GM23338 (cell line): ENCODE measurements at regions not wholly inside any gene's neighbourhood (a gene's known extent, or its start where the extent isn't known, plus 50 kb on each side); places are given as distances from the start of the nearest gene placed in this dataset.

Source experiments
- ATAC-seq: fragments of 200-7000 bp; cut with Tn5 transposase; 3 replicates; pipeline ENCODE4 v1.9.1; 2020
- DNase-seq: peaks from one replicate; pipeline ENCODE4 v3.0.0-alpha.2; 2015; ENCODE audit warnings: low spot score
- H2AFZ ChIP-seq: fragments of 200-600 bp; sonication (generic); 2 replicates; pipeline ENCODE4 v1.8.0; 2016; ENCODE audit warnings: antibody characterized with exemption, mild to moderate bottlenecking, moderate library complexity
- H3F3A ChIP-seq: fragments of 200-600 bp; sonication (generic); replicated peaks from 2 replicates; pipeline ENCODE4 v1.8.0; 2017; ENCODE audit warnings: antibody characterized with exemption, mixed run types, low read depth
- H3K27ac ChIP-seq: fragments of 200-600 bp; sonication (generic); 2 replicates; pipeline ENCODE4 v1.6.1; 2016; ENCODE audit warnings: low read depth
- H3K27me3 ChIP-seq: fragments of 200-600 bp; sonication (generic); 2 replicates; pipeline ENCODE4 v1.8.0; 2016; ENCODE audit warnings: mild to moderate bottlenecking, mixed run types, moderate library complexity; ENCODE audit not compliant: insufficient read depth
- H3K36me3 ChIP-seq: fragments of 200-600 bp; sonication (generic); 2 replicates; pipeline ENCODE4 v1.8.0; 2016; ENCODE audit warnings: mild to moderate bottlenecking; ENCODE audit not compliant: insufficient read depth
- H3K4me1 ChIP-seq: fragments of 200-600 bp; sonication (generic); 2 replicates; pipeline ENCODE4 v1.8.0; 2016; ENCODE audit warnings: mild to moderate bottlenecking, moderate library complexity; ENCODE audit not compliant: insufficient read depth
- H3K4me2 ChIP-seq: fragments of 200-600 bp; sonication (generic); 2 replicates; pipeline ENCODE4 v1.7.1; 2017; ENCODE audit warnings: mixed run types
- H3K4me3 ChIP-seq: fragments of 200-600 bp; sonication (generic); 2 replicates; pipeline ENCODE4 v1.6.1; 2016; ENCODE audit warnings: mixed run types
- H3K79me2 ChIP-seq: fragments of 200-600 bp; sonication (generic); replicated peaks from 2 replicates; pipeline ENCODE4 v1.8.0; 2017; ENCODE audit warnings: mild to moderate bottlenecking; ENCODE audit not compliant: insufficient read depth
- H3K9me2 ChIP-seq: fragments of 200-600 bp; sonication (generic); 2 replicates; pipeline ENCODE4 v1.8.0; 2017; ENCODE audit not compliant: insufficient read depth
- H4K20me1 ChIP-seq: fragments of 200-600 bp; sonication (generic); replicated peaks from 2 replicates; pipeline ENCODE4 v1.8.0; 2017; ENCODE audit warnings: mild to moderate bottlenecking; ENCODE audit not compliant: insufficient read depth
- H3K27ac Mint-ChIP-seq: 2 replicates; pipeline ENCODE4 v1.8.0; 2020; ENCODE audit warnings: inconsistent platforms, mild to moderate bottlenecking, moderate library complexity, mixed read lengths
- H3K27me3 Mint-ChIP-seq: 3 replicates; pipeline ENCODE4 v1.8.0; 2022; ENCODE audit warnings: low read depth, mild to moderate bottlenecking, moderate library complexity, mixed read lengths, inconsistent platforms; ENCODE audit not compliant: insufficient read depth, poor library complexity
- H3K36me3 Mint-ChIP-seq: 3 replicates; pipeline ENCODE4 v1.8.0; 2021; ENCODE audit warnings: low read depth, mild to moderate bottlenecking, inconsistent platforms, moderate library complexity, mixed read lengths
- H3K4me1 Mint-ChIP-seq: 3 replicates; pipeline ENCODE4 v1.8.0; 2020; ENCODE audit warnings: mild to moderate bottlenecking, inconsistent platforms, mixed read lengths
- H3K4me3 Mint-ChIP-seq: 3 replicates; pipeline ENCODE4 v1.8.0; 2021; ENCODE audit warnings: moderate library complexity, mild to moderate bottlenecking, inconsistent platforms, mixed read lengths
- H3K9me3 Mint-ChIP-seq: 3 replicates; pipeline ENCODE4 v1.8.0; 2020; ENCODE audit warnings: moderate library complexity, mild to moderate bottlenecking, inconsistent platforms, mixed read lengths
- JUNB ChIP-seq: IDR thresholded peaks from one replicate; pipeline ENCODE4 v1.6.1; 2016; ENCODE audit warnings: antibody characterized with exemption; ENCODE audit not compliant: unreplicated experiment
- ZNF331 ChIP-seq: fragments of 250-450 bp; sonication (Bioruptor Pico); IDR thresholded peaks from 2 replicates; pipeline ENCODE4 v1.5.0; 2020; ENCODE audit warnings: low read depth, mild to moderate bottlenecking, moderate library complexity
- ZNF462 ChIP-seq: fragments of 250-450 bp; sonication (Bioruptor Pico); IDR thresholded peaks from 2 replicates; pipeline ENCODE4 v1.5.0; 2020; ENCODE audit warnings: mild to moderate bottlenecking, moderate library complexity
- TF ChIP-seq, protein P1 (sequence below): IDR thresholded peaks from one replicate; pipeline ENCODE4 v1.6.1; 2018; ENCODE audit warnings: antibody characterized with exemption; ENCODE audit not compliant: unreplicated experiment

DNA sequence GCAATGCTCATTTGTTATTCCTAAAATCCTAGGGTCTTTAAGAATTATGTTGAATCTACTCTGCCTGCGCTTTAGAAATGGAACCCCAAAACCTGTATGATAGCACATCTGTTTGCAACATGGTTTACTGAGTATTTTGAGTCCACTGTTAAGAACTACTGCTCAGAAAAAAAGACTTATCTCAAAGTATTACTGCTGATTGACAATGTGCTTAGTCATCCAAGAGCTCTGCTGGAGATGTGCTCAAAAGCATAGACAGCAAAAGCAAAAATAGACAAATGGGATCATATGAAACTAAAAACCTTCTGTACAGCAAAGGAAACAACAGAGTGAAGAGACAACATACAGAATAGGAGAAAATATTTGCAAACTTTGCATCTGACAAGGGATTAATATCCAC, 107.0 kb downstream of the CTH start:
- H3F3A ChIP-seq = no peaks in the 10 kb centered on the region
- no peak for ATAC-seq

More for the DNA sequence above, 107.0 kb downstream of the CTH start:
- Histone ChIP-seq H3K27ac (no peak overlapping the region), H3K4me1 (no peaks in the 10 kb centered on the region), H4K20me1 (no peaks in the 10 kb centered on the region), H2AFZ (peak overlapping the region; percentile 78), H3K79me2 (no peaks in the 10 kb centered on the region), H3K4me3 (no peak overlapping the region), H3K36me3 (no peaks in the 10 kb centered on the region), H3K27me3 (no peaks in the 10 kb centered on the region), H3K4me2 (no peak overlapping the region), H3K9me2 (no peaks in the 10 kb centered on the region)
- Mint-ChIP-seq H3K27ac (peak overlapping the region; percentile 9; the same call in 1 of the 2 replicates), H3K9me3 (no peaks in the 10 kb centered on the region), H3K27me3 (no peaks in the 10 kb centered on the region), H3K36me3 (no peaks in the 10 kb centered on the region), H3K4me1 (peaks cover 2% of the 10 kb centered on the region; the same call in 1 of the 3 replicates), H3K4me3 (no peak overlapping the region)
- TF ChIP-seq ZNF331 (CRISPR knock-in tag) = no peak
- no peak for TF ChIP-seq JUNB
- TF ChIP-seq, protein P1, sequence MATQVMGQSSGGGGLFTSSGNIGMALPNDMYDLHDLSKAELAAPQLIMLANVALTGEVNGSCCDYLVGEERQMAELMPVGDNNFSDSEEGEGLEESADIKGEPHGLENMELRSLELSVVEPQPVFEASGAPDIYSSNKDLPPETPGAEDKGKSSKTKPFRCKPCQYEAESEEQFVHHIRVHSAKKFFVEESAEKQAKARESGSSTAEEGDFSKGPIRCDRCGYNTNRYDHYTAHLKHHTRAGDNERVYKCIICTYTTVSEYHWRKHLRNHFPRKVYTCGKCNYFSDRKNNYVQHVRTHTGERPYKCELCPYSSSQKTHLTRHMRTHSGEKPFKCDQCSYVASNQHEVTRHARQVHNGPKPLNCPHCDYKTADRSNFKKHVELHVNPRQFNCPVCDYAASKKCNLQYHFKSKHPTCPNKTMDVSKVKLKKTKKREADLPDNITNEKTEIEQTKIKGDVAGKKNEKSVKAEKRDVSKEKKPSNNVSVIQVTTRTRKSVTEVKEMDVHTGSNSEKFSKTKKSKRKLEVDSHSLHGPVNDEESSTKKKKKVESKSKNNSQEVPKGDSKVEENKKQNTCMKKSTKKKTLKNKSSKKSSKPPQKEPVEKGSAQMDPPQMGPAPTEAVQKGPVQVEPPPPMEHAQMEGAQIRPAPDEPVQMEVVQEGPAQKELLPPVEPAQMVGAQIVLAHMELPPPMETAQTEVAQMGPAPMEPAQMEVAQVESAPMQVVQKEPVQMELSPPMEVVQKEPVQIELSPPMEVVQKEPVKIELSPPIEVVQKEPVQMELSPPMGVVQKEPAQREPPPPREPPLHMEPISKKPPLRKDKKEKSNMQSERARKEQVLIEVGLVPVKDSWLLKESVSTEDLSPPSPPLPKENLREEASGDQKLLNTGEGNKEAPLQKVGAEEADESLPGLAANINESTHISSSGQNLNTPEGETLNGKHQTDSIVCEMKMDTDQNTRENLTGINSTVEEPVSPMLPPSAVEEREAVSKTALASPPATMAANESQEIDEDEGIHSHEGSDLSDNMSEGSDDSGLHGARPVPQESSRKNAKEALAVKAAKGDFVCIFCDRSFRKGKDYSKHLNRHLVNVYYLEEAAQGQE = no peak
- TF ChIP-seq ZNF462 (CRISPR knock-in tag) = no peak
- DNase-seq = no peak
